IMR-90 (cell line): ENCODE measurements at regions not wholly inside any gene's neighbourhood (a gene's known extent, or its start where the extent isn't known, plus 50 kb on each side); places are given as distances from the start of the nearest gene placed in this dataset.
A peak's percentile ranks its signal among the peaks of the same experiment; 100 is the strongest.

Source experiments
- ATAC-seq: fragments of 200-7000 bp; cut with Tn5 transposase; 2 replicates; pipeline ENCODE4 v1.9.1; 2020; ENCODE audit warnings: low read depth, mild to moderate bottlenecking, moderate library complexity
- BruUV-seq: library from RNA; stranded (reverse); fragments of 400-500 nt; replicated peaks from 2 replicates; lab custom pipeline; 2021; lab: Mats Ljungman, UMichigan
- CTCF ChIA-PET: fragments of 300-600 bp; formaldehyde crosslinking; extraction: SDS; loops from one replicate; lab custom pipeline; 2021; ENCODE audit warnings: antibody characterized with exemption; lab: Yijun Ruan, JAX
- POLR2A ChIA-PET: fragments of 300-600 bp; sonication (Branson Sonifier 250); formaldehyde crosslinking; loops from one replicate; lab custom pipeline; 2022; ENCODE audit warnings: antibody characterized with exemption; ENCODE audit not compliant: unreplicated experiment; lab: Charles Lee
- DNase-seq: peaks from one replicate; pipeline ENCODE4 v3.0.0; 2013
- H2AFZ ChIP-seq: replicated peaks from 2 replicates; pipeline ENCODE3; 2013; ENCODE audit warnings: low read length, mild to moderate bottlenecking; ENCODE audit not compliant: poor library complexity
- H2AK5ac ChIP-seq: 2 replicates; pipeline ENCODE4 v1.6.1; 2013; ENCODE audit warnings: low read depth, low read length, inconsistent platforms
- H2AK9ac ChIP-seq: replicated peaks from 2 replicates; pipeline ENCODE3; 2013; ENCODE audit warnings: mild to moderate bottlenecking, low read depth, low read length, moderate library complexity; ENCODE audit not compliant: poor library complexity
- H2BK120ac ChIP-seq: 2 replicates; pipeline ENCODE4 v1.6.1; 2013; ENCODE audit warnings: low read depth, low read length, inconsistent platforms
- H2BK15ac ChIP-seq: 3 replicates; pipeline ENCODE4 v1.6.1; 2013; ENCODE audit warnings: low read depth, low read length, inconsistent platforms
- H2BK20ac ChIP-seq: 2 replicates; pipeline ENCODE4 v1.6.1; 2013; ENCODE audit warnings: low read depth, mild to moderate bottlenecking, inconsistent platforms, low read length, moderate library complexity
- H2BK5ac ChIP-seq: 2 replicates; pipeline ENCODE4 v1.6.1; 2013; ENCODE audit warnings: mild to moderate bottlenecking, low read depth, low read length, inconsistent platforms; ENCODE audit not compliant: poor library complexity, severe bottlenecking
- H3K14ac ChIP-seq: replicated peaks from 2 replicates; pipeline ENCODE4 v1.6.1; 2013; ENCODE audit warnings: low read depth, low read length, inconsistent platforms
- H3K18ac ChIP-seq: 2 replicates; pipeline ENCODE4 v1.6.1; 2013; ENCODE audit warnings: low read depth, low read length, control low read depth
- H3K23ac ChIP-seq: 2 replicates; pipeline ENCODE4 v1.6.1; 2013; ENCODE audit warnings: low read depth, low read length, inconsistent platforms
- H3K27ac ChIP-seq: 2 replicates; pipeline ENCODE4 v1.5.1; 2013; ENCODE audit warnings: mild to moderate bottlenecking, control low read depth, low read length; ENCODE audit not compliant: insufficient read depth
- H3K27me3 ChIP-seq: 2 replicates; pipeline ENCODE4 v1.6.1; 2013; ENCODE audit warnings: low read length; ENCODE audit not compliant: control insufficient read depth, insufficient read depth
- H3K36me3 ChIP-seq: 2 replicates; pipeline ENCODE4 v1.6.1; 2013; ENCODE audit warnings: low read length, mixed read lengths; ENCODE audit not compliant: control insufficient read depth, insufficient read depth
- H3K4ac ChIP-seq: 2 replicates; pipeline ENCODE4 v1.6.1; 2013; ENCODE audit warnings: low read depth, low read length, inconsistent platforms
- H3K4me1 ChIP-seq: 2 replicates; pipeline ENCODE4 v1.6.1; 2013; ENCODE audit warnings: low read length, mixed read lengths; ENCODE audit not compliant: control insufficient read depth, insufficient read depth
- H3K4me2 ChIP-seq: 2 replicates; pipeline ENCODE4 v1.6.1; 2013; ENCODE audit warnings: low read depth, mild to moderate bottlenecking, control low read depth, low read length, moderate library complexity
- H3K4me3 ChIP-seq: 2 replicates; pipeline ENCODE4 v1.5.1; 2013; ENCODE audit warnings: low read depth, mild to moderate bottlenecking, control low read depth, low read length, moderate library complexity; ENCODE audit not compliant: insufficient read depth
- H3K56ac ChIP-seq: 2 replicates; pipeline ENCODE4 v1.6.1; 2013; ENCODE audit warnings: low read length, inconsistent platforms; ENCODE audit not compliant: insufficient read depth; ENCODE audit errors: extremely low read depth
- H3K79me1 ChIP-seq, 2 experiments: 2 replicates each; pipeline ENCODE4 v1.6.1; 2013; ENCODE audit warnings: low read length in 2 of 2, inconsistent platforms in 1 of 2, low read depth in 1 of 2
- H3K9ac ChIP-seq: 2 replicates; pipeline ENCODE4 v1.6.1; 2013; ENCODE audit warnings: low read depth, low read length, control low read depth
- H3K9me1 ChIP-seq: 2 replicates; pipeline ENCODE4 v1.6.1; 2013; ENCODE audit warnings: low read length, inconsistent platforms; ENCODE audit not compliant: insufficient read depth
- H3K9me3 ChIP-seq: 2 replicates; pipeline ENCODE4 v1.6.1; 2013; ENCODE audit warnings: low read length; ENCODE audit not compliant: control insufficient read depth, insufficient read depth
- H4K20me1 ChIP-seq: 2 replicates; pipeline ENCODE4 v1.6.1; 2013; ENCODE audit warnings: low read length, inconsistent platforms; ENCODE audit not compliant: insufficient read depth
- H4K5ac ChIP-seq: 2 replicates; pipeline ENCODE4 v1.6.1; 2013; ENCODE audit warnings: mild to moderate bottlenecking, low read depth, low read length, control low read depth
- H4K8ac ChIP-seq, 2 experiments: 2 replicates each; pipeline ENCODE4 v1.6.1; 2013; ENCODE audit warnings: low read depth in 2 of 2, low read length in 2 of 2, control low read depth in 1 of 2, inconsistent platforms in 1 of 2
- H4K91ac ChIP-seq: 2 replicates; pipeline ENCODE4 v1.6.1; 2013; ENCODE audit warnings: low read depth, low read length, inconsistent platforms; ENCODE audit not compliant: insufficient read depth
- BHLHE40 ChIP-seq: fragments of 150-350 bp; IDR thresholded peaks from 2 replicates; pipeline ENCODE4 v1.6.1; 2016; ENCODE audit warnings: mild to moderate bottlenecking, low read depth, low read length
- CEBPB ChIP-seq: IDR thresholded peaks from 2 replicates; pipeline ENCODE4 v1.6.1; 2012; ENCODE audit warnings: low read depth, low read length, improper control_type of control experiment
- CHD1 ChIP-seq: IDR thresholded peaks from 2 replicates; pipeline ENCODE4 v1.6.1; 2012; ENCODE audit warnings: low read depth, low read length, improper control_type of control experiment
- ELK1 ChIP-seq: fragments of 150-350 bp; IDR thresholded peaks from 2 replicates; pipeline ENCODE4 v1.6.1; 2016; ENCODE audit warnings: low read depth, mild to moderate bottlenecking, low read length, moderate library complexity, borderline replicate concordance
- FOS ChIP-seq: fragments of 150-350 bp; IDR thresholded peaks from 2 replicates; pipeline ENCODE4 v1.6.1; 2016; ENCODE audit warnings: low read depth, low read length
- MAFK ChIP-seq: IDR thresholded peaks from 2 replicates; pipeline ENCODE4 v1.6.1; 2012; ENCODE audit warnings: low read depth, low read length, improper control_type of control experiment
- MAZ ChIP-seq: IDR thresholded peaks from 2 replicates; pipeline ENCODE4 v1.6.1; 2012; ENCODE audit warnings: low read depth, mild to moderate bottlenecking, low read length, improper control_type of control experiment, moderate library complexity, borderline replicate concordance
- MXI1 ChIP-seq: IDR thresholded peaks from 2 replicates; pipeline ENCODE4 v1.6.1; 2012; ENCODE audit warnings: low read depth, mild to moderate bottlenecking, low read length, moderate library complexity, borderline replicate concordance
- NFE2L2 ChIP-seq: fragments of 150-350 bp; IDR thresholded peaks from 2 replicates; pipeline ENCODE4 v1.6.1; 2016; ENCODE audit warnings: low read depth, mild to moderate bottlenecking, low read length
- POLR2A ChIP-seq: IDR thresholded peaks from 2 replicates; pipeline ENCODE4 v1.6.1; 2012; ENCODE audit warnings: mild to moderate bottlenecking, low read depth, low read length
- RAD21 ChIP-seq: IDR thresholded peaks from 2 replicates; pipeline ENCODE4 v1.6.1; 2012; ENCODE audit warnings: low read length, improper control_type of control experiment
- RCOR1 ChIP-seq: IDR thresholded peaks from 2 replicates; pipeline ENCODE4 v1.6.1; 2012; ENCODE audit warnings: mild to moderate bottlenecking, low read length, improper control_type of control experiment; ENCODE audit not compliant: insufficient replicate concordance
- RFX5 ChIP-seq: IDR thresholded peaks from 2 replicates; pipeline ENCODE4 v1.8.0; 2012; ENCODE audit warnings: low read depth, mild to moderate bottlenecking, low read length, moderate library complexity
- SMC3 ChIP-seq: fragments of 150-350 bp; IDR thresholded peaks from 2 replicates; pipeline ENCODE4 v1.6.1; 2016; ENCODE audit warnings: low read depth, mild to moderate bottlenecking, antibody characterized with exemption, low read length, moderate library complexity
- USF2 ChIP-seq: fragments of 150-350 bp; IDR thresholded peaks from 2 replicates; pipeline ENCODE4 v1.6.1; 2017; ENCODE audit warnings: mild to moderate bottlenecking, antibody characterized with exemption, low read length, low read depth
- WGBS, 2 experiments: methylation state at CpG; one replicate each; pipeline versions ENCODE4 v1.1.5 to v1.1.7; 2013; ENCODE audit warnings: missing lambda C conversion rate in 2 of 2; ENCODE audit not compliant: insufficient read length in 1 of 2; ENCODE audit errors: extremely low coverage in 2 of 2; 5-methylcytosine and 5-hydroxymethylcytosine counted together
- dilution Hi-C: fragments of 300-500 bp; cut with HindIII; formaldehyde crosslinking; loops from one replicate; pipeline ENCODE4 v1.14.3; 2018; ENCODE audit warnings: low sequenced_read_pairs; ENCODE audit not compliant: unreplicated experiment
- in situ Hi-C: fragments of 300-500 bp; cut with MboI; formaldehyde crosslinking; loops from 3 replicates; pipeline ENCODE4 v1.14.3; 2019; ENCODE audit warnings: low sequenced_read_pairs, inconsistent platforms, mixed read lengths
- intact Hi-C: fragments of 100-400 bp; cut with micrococcal nuclease; formaldehyde crosslinking; loops from 2 replicates; pipeline ENCODE4 v1.10.0; 2022
- TF ChIP-seq, protein P1 (sequence below): conservative IDR thresholded peaks from 2 replicates; pipeline ENCODE4 v1.5.1; 2012; ENCODE audit warnings: mild to moderate bottlenecking, low read depth, low read length, improper control_type of control experiment

DNA sequence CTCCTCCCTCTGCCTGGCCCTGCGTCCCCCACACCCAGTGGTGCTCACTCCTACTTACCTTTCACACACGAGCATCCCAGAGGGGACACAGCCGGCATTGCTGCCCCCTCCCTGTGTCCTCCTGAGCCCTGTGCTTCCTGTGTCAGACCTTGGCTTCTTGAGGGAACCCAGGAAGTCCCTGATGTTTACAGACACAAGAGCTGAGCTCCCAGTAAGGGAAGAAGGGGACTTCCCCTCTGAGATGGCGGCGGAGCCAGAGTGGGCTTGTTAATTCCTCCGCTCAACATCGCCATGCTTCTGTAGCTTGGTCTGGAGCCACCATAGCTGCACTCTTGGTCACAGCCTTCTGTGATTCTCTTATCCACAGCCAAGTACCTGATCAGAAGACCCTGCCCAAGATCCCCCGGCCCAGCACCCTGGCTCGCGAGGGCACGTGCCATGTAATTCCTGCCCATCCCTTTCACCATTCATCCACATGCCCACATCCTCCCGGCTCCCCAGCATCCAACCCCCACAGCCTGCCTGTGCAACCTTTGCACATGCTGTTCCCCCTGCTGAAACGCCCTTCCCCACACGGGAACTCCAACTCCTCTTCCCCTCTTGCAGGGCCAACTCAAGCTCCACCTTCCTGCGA is 127.4 kb upstream of the FOXF1 start:
- in situ Hi-C loops, result no loop called here

More for the DNA sequence above, 127.4 kb upstream of the FOXF1 start:
- intact Hi-C loops, result no loop called here
- H3K14ac ChIP-seq, result peak overlapping the region; percentile 77
- peak overlapping the region; percentile 65; the same call in 1 of the 2 replicates for H3K23ac ChIP-seq
- no peak overlapping the region for H3K9ac ChIP-seq
- dilution Hi-C loops, result no loop called here
- peak overlapping the region; percentile 90 for H2BK120ac ChIP-seq
- peak overlapping the region; percentile 97 for H2BK5ac ChIP-seq
- ATAC-seq (no peak), DNase-seq (no peak)
- H3K4ac ChIP-seq, result peak overlapping the region; percentile 94
- ChIA-PET CTCF (no interaction called here), POLR2A (no interaction called here)
- peak overlapping the region; percentile 65 for H2AK9ac ChIP-seq
- peak overlapping the region; percentile 95 for H2AK5ac ChIP-seq
- 0 out of 2 replicates have a peak overlapping the region, but pooled peaks have one; percentile 6 for H4K5ac ChIP-seq
- H3K27me3 ChIP-seq, result no peaks in the 10 kb centered on the region
- H4K91ac ChIP-seq, result peak overlapping the region; percentile 93
- no peak overlapping the region for H3K4me2 ChIP-seq
- no peaks in the 10 kb centered on the region for H3K36me3 ChIP-seq
- no TSS peak for BruUV-seq
- no peaks in the 10 kb centered on the region for H4K20me1 ChIP-seq
- no peak overlapping the region for H3K4me3 ChIP-seq
- H3K79me1 ChIP-seq, result peaks cover 18 to 38% of the 10 kb centered on the region in 2 experiments
- peak overlapping the region; percentile 84 for H2AFZ ChIP-seq
- H3K9me3 ChIP-seq, result peaks cover 2% of the 10 kb centered on the region
- peak overlapping the region; percentile 70 to 95 for H4K8ac ChIP-seq
- H3K27ac ChIP-seq, result peak overlapping the region; percentile 80
- peaks cover 36% of the 10 kb centered on the region for H3K9me1 ChIP-seq
- no peak for TF ChIP-seq MXI1
- TF ChIP-seq POLR2A, result no peak
- TF ChIP-seq BHLHE40, result no peak
- TF ChIP-seq CHD1, result no peak
- no peak for TF ChIP-seq RCOR1
- TF ChIP-seq ELK1, result no peak
- TF ChIP-seq, protein P1, sequence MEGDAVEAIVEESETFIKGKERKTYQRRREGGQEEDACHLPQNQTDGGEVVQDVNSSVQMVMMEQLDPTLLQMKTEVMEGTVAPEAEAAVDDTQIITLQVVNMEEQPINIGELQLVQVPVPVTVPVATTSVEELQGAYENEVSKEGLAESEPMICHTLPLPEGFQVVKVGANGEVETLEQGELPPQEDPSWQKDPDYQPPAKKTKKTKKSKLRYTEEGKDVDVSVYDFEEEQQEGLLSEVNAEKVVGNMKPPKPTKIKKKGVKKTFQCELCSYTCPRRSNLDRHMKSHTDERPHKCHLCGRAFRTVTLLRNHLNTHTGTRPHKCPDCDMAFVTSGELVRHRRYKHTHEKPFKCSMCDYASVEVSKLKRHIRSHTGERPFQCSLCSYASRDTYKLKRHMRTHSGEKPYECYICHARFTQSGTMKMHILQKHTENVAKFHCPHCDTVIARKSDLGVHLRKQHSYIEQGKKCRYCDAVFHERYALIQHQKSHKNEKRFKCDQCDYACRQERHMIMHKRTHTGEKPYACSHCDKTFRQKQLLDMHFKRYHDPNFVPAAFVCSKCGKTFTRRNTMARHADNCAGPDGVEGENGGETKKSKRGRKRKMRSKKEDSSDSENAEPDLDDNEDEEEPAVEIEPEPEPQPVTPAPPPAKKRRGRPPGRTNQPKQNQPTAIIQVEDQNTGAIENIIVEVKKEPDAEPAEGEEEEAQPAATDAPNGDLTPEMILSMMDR, result no peak
- TF ChIP-seq CEBPB, result no peak
- TF ChIP-seq USF2, result no peak
- TF ChIP-seq NFE2L2, result no peak
- TF ChIP-seq FOS, result no peak
- no peak for TF ChIP-seq MAZ
- no peak for TF ChIP-seq MAFK
- no peak for TF ChIP-seq RAD21
- TF ChIP-seq SMC3, result no peak
- no peak for TF ChIP-seq RFX5
- peak overlapping the region; percentile 92 for H2BK20ac ChIP-seq
- 0 out of 2 replicates have a peak overlapping the region, but pooled peaks have one; percentile 14 for H3K18ac ChIP-seq
- peak overlapping the region; percentile 93; the same call in 2 of the 3 replicates for H2BK15ac ChIP-seq
- H3K56ac ChIP-seq, result no peak overlapping the region
- H3K4me1 ChIP-seq, result peaks cover 38% of the 10 kb centered on the region
- 95% methylated on average over 9 of the region's 15 CpGs; no CpG with 5 or more reads in 1 of the 2 experiments for WGBS, 2 experiments
